ENCODE measurements at regions not wholly inside any gene's neighbourhood (a gene's known extent, or its start where the extent isn't known, plus 50 kb on each side); places are given as distances from the start of the nearest gene placed in this dataset.
A peak's percentile ranks its signal among the peaks of the same experiment; 100 is the strongest.
"Not testable (repeated sequence)": the region's sequence is repeated elsewhere in the genome, so short reads cannot be mapped to it uniquely, and the experiment has no call there.

DNA sequence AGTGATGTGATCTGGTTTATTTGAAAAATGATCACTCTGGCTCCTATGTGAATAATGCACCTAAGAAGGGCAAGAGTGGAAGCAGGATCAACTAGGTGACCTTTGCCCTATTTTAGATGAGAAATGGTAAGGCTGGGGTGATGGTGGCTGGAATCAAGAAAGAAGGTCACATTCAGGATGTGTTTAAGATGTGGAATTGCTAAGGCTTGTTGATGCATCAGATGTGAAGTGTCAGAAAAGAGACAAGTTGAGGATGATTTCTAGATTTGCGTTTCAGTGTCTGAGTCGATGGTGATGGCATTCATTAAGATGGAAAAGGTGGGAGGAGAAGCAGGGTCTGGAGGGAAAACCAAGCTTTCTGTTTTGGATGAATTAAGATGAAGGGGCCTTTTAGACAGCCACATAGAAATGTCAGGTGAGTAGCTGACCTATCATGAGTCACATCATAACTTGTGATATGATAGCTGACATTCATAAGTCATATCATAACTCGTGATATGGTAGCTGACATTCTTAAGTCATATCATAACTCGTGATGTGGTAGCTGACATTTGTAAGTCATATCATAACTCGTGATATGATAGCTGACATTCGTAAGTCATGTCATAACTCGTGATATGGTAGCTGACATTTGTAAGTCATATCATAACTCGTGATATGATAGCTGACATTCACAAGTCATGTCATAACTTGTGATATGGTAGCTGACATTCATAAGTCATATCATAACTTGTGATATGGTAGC is 101.2 kb upstream of the SEC11C start:
- TF ChIP-seq, protein P1, sequence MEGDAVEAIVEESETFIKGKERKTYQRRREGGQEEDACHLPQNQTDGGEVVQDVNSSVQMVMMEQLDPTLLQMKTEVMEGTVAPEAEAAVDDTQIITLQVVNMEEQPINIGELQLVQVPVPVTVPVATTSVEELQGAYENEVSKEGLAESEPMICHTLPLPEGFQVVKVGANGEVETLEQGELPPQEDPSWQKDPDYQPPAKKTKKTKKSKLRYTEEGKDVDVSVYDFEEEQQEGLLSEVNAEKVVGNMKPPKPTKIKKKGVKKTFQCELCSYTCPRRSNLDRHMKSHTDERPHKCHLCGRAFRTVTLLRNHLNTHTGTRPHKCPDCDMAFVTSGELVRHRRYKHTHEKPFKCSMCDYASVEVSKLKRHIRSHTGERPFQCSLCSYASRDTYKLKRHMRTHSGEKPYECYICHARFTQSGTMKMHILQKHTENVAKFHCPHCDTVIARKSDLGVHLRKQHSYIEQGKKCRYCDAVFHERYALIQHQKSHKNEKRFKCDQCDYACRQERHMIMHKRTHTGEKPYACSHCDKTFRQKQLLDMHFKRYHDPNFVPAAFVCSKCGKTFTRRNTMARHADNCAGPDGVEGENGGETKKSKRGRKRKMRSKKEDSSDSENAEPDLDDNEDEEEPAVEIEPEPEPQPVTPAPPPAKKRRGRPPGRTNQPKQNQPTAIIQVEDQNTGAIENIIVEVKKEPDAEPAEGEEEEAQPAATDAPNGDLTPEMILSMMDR (IDR thresholded peaks at IDR 0.05; ENCODE audit: low read length, missing control alignments) = no peak
- no peak for DNase-seq (ENCODE audit: low read depth)

DNA sequence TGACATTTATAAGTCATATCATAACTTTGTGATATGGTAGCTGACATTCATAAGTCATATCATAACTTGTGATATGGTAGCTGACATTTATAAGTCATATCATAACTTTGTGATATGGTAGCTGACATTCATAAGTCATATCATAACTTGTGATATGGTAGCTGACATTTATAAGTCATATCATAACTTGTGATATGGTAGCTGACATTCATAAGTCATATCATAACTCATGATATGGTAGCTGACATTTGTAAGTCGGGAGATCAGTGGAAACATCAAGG is 100.7 kb upstream of the SEC11C start:
- not testable (repeated sequence) for H3K4me3 ChIP-seq (replicated peaks; ENCODE audit: low read depth, low read length); DNase-seq (ENCODE audit: low read depth)

More for the DNA sequence above, 101.2 kb upstream of the SEC11C start:
- H3K4me3 ChIP-seq (replicated peaks; ENCODE audit: low read depth, low read length) = no peak overlapping the region

DNA sequence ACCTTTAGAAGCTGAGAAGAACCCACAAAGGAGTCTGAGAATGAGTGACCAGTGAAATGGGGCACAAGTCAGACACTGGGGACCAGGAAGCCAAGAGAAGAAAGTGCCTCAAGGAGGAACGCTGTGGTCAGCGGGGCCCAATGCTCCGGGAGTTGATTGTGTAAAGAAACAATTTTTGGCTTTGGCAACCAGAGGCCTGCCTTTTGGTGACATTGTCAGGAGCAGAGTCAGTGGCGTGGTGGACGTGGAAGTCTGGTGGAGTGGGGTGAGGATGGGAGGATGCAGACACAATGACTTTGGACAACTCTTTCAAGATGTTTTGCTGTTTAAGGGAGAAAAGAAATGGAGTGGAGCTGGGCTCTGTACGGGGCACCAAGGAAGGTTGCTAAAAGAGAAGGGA is 100.2 kb upstream of the SEC11C start:
- TF ChIP-seq, protein P1 (IDR thresholded peaks at IDR 0.05; ENCODE audit: low read length, missing control alignments) = no peak
- DNase-seq (ENCODE audit: low read depth) = no peak

DNA sequence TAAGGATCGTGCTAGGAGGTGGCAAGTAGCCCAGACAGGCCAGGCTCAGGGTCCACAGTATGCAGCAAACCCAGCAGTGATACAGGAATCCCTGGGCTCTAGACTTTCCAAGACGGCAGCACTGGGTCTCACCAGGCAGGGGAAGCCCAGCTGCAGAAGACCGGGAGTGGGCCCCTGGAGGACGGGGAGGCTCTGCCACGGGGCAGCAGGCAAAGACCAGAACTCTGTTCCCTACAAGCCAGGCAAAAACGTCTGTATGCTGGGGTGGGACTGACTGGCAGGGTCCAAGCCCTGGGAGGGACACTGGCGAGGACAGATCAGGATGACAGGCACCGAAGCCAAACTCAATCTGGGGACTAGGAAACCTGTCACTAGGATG is 98.9 kb upstream of the SEC11C start:
- TF ChIP-seq, protein P1 (IDR thresholded peaks at IDR 0.05; ENCODE audit: low read length, missing control alignments) = no peak
- H3K4me3 ChIP-seq (replicated peaks; ENCODE audit: low read depth, low read length) = no peak overlapping the region
- DNase-seq (ENCODE audit: low read depth) = no peak

More for the DNA sequence above, 100.2 kb upstream of the SEC11C start:
- H3K4me3 ChIP-seq (replicated peaks; ENCODE audit: low read depth, low read length) = no peak overlapping the region

DNA sequence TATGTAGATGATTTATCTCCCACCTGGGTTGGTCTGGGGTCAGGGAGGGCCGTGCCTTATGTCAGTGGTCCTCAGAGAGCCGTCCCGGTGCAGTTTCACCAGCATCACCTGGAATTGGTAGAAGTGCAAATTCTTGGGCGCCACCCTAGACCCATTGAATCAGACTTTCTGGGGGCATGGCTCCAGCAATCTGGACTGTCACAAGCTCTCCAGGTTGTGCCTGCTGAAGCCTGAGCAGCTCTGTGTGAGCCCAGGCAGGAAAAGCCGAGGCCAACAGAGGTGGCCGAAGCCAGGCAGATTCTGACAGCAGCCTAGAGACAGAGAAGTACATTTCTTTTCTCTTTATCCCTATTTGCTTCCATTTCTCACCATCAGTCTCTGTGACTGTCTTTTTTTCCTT is 98.4 kb upstream of the SEC11C start:
- no peak for DNase-seq (ENCODE audit: low read depth)
- no peak overlapping the region for H3K4me3 ChIP-seq (replicated peaks; ENCODE audit: low read depth, low read length)
- TF ChIP-seq, protein P1 (IDR thresholded peaks at IDR 0.05; ENCODE audit: low read length, missing control alignments) = no peak

DNA sequence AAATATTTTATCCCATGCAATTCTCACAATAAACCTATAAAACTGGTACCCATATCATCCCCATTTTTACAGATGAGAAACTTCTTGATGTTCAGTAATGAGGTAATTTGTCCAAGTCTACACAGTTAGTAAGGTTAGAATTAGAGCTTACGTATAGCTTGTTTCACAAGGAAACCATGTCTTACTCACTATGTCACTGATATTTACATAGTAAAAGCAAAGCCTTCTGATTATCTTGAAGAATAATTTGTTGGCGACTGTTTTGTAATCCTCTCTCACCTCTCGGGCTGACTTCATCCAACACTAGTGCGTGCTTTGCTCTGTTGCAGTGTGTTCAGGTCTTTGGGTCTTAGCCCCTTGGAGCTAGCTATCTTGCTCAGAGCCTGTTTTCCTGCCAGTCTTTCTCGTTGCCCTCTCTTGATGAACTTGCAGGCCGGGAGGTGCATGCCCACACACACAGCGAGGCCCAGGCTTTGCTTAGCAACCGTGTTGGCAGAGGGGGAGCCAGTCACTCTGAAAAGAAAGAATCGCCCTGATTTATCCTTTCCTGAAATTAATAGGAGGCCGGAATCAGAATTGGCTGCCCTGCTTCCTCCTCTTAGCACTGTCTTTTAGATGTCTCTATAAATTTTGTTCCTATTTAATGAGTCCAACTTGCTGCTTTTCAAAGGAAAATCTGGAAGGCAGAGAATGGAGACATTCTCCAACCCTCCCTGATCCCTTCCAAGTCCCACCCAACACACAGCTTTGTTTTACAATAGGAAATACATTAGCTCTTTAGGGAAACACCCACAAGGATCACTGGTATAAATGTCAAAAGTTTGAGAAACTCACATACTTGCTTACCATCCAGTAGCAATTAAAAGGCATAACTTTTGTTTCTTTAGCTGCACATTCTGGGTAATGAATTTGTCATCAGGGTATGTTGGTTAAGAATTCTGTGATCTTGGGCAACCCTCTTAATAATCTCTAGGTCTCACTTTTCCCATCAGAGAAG is 97.6 kb upstream of the SEC11C start:
- TF ChIP-seq, protein P1 (IDR thresholded peaks at IDR 0.05; ENCODE audit: low read length, missing control alignments) = no peak
- H3K4me3 ChIP-seq (replicated peaks; ENCODE audit: low read depth, low read length) = no peak overlapping the region

DNA sequence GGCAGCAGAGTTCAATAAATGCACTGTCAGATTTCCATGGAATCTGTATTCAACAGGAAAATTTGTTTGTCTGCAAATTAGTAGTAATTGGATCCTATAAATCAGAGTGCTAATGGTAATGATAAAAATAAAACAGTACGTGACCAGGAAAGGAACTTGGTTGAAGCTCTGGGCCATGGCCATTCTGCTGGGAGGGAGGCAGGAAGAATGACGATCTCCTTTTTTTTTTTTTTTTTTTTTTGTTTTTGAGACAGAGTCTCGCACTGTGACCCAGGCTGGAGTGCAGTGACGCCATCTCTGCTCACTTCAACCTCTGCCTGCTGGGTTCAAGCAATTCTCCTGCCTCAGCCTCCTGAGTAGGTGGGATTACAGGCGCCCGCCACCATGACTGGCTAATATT is 94.8 kb upstream of the SEC11C start:
- no peak for DNase-seq (ENCODE audit: low read depth)
- H3K4me3 ChIP-seq (replicated peaks; ENCODE audit: low read depth, low read length) = no peak overlapping the region
- TF ChIP-seq, protein P1 (IDR thresholded peaks at IDR 0.05; ENCODE audit: low read length, missing control alignments) = no peak

More for the DNA sequence above, 97.6 kb upstream of the SEC11C start:
- peak; percentile 42 for DNase-seq (ENCODE audit: low read depth)

All from fibroblast of pulmonary artery (primary cell).